Astrocyte of the spinal cord (primary cell): ENCODE measurements at regions not wholly inside any gene's neighbourhood (a gene's known extent, or its start where the extent isn't known, plus 50 kb on each side); places are given as distances from the start of the nearest gene placed in this dataset.
"Not testable (repeated sequence)": the region's sequence is repeated elsewhere in the genome, so short reads cannot be mapped to it uniquely, and the experiment has no call there.

Experiments used
- DNase-seq: peaks from one replicate; pipeline ENCODE4 v3.0.0; 2011; ENCODE audit warnings: low read depth, low spot score
- H3K4me3 ChIP-seq: 2 replicates; pipeline ENCODE4 v1.5.1; 2011; ENCODE audit warnings: low read depth, mild to moderate bottlenecking, low read length, moderate library complexity
- in situ Hi-C: cut with HindIII; loops from 2 replicates; pipeline ENCODE4 v1.10.0; 2017; ENCODE audit warnings: low sequenced_read_pairs
- TF ChIP-seq, protein P1 (sequence below): IDR thresholded peaks from 2 replicates; pipeline ENCODE4 v1.5.1; 2012; ENCODE audit warnings: low read depth, mild to moderate bottlenecking, low read length, inconsistent platforms

- TF ChIP-seq, protein P1, sequence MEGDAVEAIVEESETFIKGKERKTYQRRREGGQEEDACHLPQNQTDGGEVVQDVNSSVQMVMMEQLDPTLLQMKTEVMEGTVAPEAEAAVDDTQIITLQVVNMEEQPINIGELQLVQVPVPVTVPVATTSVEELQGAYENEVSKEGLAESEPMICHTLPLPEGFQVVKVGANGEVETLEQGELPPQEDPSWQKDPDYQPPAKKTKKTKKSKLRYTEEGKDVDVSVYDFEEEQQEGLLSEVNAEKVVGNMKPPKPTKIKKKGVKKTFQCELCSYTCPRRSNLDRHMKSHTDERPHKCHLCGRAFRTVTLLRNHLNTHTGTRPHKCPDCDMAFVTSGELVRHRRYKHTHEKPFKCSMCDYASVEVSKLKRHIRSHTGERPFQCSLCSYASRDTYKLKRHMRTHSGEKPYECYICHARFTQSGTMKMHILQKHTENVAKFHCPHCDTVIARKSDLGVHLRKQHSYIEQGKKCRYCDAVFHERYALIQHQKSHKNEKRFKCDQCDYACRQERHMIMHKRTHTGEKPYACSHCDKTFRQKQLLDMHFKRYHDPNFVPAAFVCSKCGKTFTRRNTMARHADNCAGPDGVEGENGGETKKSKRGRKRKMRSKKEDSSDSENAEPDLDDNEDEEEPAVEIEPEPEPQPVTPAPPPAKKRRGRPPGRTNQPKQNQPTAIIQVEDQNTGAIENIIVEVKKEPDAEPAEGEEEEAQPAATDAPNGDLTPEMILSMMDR = no peak
- no peak overlapping the region for H3K4me3 ChIP-seq
- in situ Hi-C loops = no loop called here
- peak; percentile 86 for DNase-seq
These were observed 165.0 kb downstream of the FGF1 start for GRCh38 chr5:142520885-142521284.

DNA sequence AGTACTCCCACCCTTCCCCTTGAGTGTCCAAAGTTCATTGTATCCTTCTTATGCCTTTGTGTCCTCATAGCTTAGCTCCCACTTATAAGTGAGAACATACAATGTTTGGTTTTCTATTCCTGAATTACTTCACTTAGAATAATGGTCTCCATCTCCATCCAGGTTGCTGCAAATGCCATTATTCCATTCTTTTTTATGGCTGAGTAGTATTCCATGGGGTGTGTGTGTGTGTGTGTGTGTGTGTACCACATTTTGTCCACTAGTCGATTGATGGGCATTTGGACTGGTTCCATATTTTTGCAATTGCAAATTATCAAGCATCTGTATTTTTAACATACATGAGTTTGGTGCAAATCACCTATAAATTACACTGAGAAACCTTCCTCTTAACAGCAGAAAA is 166.0 kb downstream of the FGF1 start:
- H3K4me3 ChIP-seq, DNase-seq, in situ Hi-C loops: not testable (repeated sequence)

GRCh38 chr5:142517840-142518239 is 168.1 kb downstream of the FGF1 start:
- H3K4me3 ChIP-seq = no peak overlapping the region
- in situ Hi-C loops = no loop called here
- TF ChIP-seq, protein P1 = no peak
- DNase-seq = no peak

DNA sequence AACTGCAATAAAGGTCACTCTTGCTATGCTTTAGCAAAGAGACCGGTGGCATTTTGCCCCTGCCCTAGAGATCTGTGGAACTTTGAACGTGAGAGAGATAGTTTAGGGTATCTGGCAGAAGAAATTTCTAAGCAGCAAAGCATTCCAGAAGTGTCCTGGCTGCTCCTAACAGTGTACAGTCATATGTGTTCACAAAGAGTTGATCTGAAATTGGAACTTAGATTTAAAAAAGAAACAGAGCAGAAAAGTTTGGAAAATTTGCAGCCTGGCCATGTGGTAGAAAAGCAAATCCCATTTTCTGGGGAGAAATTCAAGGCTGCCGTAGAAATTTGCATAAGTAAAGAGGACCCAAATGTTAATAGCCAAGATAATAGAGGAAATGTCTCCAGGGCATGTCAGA is 169.2 kb downstream of the FGF1 start:
- no peak for DNase-seq
- no peak overlapping the region for H3K4me3 ChIP-seq
- TF ChIP-seq, protein P1 = no peak
- in situ Hi-C loops = no loop called here

DNA sequence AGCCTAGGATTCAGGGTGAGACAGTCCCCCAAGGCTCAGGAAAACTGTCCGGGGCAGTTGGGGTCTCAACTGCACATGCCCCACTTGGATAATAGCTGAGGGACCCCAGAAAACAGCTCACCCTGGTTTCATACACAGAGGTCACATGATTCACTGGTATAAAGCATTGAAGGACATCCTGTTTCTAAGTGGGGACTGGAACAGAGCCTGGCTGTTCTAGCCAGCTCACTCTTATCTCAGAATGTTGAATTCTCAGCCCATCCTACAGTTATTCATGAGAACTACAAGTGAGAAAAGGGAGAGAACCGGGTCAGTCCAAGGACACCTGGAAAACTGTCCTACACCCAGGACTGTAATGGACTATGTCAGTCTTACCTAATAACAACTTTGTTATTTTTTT is 170.9 kb downstream of the FGF1 start:
- TF ChIP-seq, protein P1 = no peak
- H3K4me3 ChIP-seq = no peak overlapping the region
- in situ Hi-C loops = no loop called here
- no peak for DNase-seq

DNA sequence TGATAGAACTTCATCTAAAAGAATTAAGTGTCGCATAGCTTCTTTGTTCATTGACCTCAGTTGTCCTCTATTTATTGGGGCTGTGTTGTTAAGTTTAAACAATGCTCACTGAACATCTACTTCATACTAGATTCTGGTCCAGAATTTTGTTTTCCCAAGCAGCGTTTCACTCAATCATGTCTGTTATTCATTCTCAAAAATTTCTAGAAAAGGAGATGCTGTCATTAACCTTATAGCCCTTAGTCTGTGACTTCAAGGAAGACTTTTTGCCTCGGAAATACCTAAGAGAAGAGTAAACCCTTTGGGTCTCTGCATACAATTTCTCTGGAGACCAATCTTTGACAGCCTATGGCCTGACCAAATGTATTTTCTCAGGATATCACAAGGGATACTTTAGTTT is 171.7 kb downstream of the FGF1 start:
- no peak for DNase-seq

DNA sequence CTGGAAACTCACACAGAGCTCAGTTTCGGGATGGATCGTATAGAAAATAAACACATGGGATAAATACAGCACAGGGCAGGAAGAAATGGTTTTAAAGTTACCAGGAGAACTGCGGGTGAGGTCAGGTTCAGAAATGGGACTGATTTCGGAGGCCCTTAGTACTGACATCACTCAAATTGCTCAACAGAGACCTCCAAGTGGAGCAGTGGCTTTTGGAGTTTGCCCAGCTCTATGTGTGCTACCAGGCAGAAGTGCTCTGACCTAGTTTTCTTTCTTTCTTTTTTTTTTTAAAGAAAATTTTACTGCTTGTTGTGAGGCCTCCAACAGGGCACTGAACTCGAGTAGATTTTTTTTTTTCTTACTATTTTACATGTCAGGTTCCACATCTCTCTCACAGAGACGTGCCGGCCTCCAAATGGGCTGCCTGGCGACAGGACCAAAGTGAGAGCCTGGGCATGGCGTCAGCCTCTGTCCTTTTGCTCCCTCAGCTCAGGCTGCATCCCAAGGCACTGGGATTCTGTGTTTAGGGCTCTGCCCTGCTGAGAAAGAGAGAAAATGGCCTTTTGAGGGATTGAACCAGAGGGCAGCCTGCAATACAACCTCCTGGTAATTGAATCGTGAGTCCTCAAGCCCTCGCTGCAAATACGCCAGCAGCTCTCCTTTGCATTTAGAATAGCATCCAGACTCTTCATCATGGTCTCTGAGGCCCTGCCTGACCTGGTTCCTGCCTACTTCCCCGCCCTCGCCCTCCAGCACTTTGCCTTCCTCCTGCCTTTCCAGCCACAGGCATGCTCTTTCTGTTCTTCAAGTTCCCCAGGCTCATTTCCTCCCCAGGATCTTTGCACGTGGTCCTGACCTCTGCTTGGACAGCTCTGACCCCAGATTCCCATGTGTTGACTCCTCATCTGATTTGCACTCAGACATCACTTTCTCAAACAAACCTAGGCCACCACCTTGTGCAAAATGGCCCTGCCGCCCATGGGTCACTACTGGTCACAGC is 173.5 kb downstream of the FGF1 start:
- H3K4me3 ChIP-seq = no peak overlapping the region
- DNase-seq = peak; percentile 68
- TF ChIP-seq, protein P1 = no peak
- in situ Hi-C loops = no loop called here

More for the DNA sequence above, 171.7 kb downstream of the FGF1 start:
- H3K4me3 ChIP-seq = no peak overlapping the region
- in situ Hi-C loops = no loop called here
- TF ChIP-seq, protein P1 = no peak
